ENCODE measurements at regions not wholly inside any gene's neighbourhood (a gene's known extent, or its start where the extent isn't known, plus 50 kb on each side); places are given as distances from the start of the nearest gene placed in this dataset.

DNA sequence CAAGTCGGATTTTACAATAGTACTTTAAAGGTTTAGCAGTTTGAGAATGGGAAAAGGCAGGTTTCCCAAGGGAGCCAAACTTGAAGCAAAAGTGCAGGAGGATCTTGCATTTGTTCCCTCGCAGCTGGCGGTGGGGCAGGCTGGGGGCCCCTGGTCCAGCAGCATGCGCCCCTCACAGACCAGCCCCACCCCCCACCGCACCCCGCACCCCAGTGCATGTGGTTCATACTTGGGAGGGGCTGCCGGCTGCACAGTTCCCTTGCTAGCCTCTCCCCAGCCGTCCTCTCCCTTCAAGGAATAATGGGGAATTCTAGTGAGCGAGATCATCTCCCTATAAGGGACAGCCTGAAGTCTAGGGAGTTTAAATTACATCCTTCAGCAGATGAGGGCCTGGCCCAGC lies 273.1 kb upstream of the IRX2 start:
- TF ChIP-seq RBBP5 (IDR thresholded peaks at IDR 0.05; ENCODE audit: borderline replicate concordance, low read depth, low read length) (no peak), USF2 (IDR thresholded peaks at IDR 0.05; ENCODE audit: low read length) (no peak), KDM5A (IDR thresholded peaks at IDR 0.05; ENCODE audit: low read length) (no peak), EGR1 (IDR thresholded peaks at IDR 0.05; ENCODE audit: borderline replicate concordance, low read depth, low read length) (no peak), ATF3 (IDR thresholded peaks at IDR 0.05; ENCODE audit: insufficient read depth, low read depth, low read length) (no peak), SAP30 (IDR thresholded peaks at IDR 0.05; ENCODE audit: insufficient read depth, insufficient replicate concordance, low read length) (no peak), SP2 (IDR thresholded peaks at IDR 0.05; ENCODE audit: low read length) (no peak), CBX8 (IDR thresholded peaks at IDR 0.05; ENCODE audit: borderline replicate concordance, low read depth, low read length) (no peak)
- H3K23ac ChIP-seq (ENCODE audit: insufficient read length) = no peak overlapping the region
- H2AFZ ChIP-seq (ENCODE audit: low read length) = no peak overlapping the region
- no peaks in the 10 kb centered on the region; a peak in 1 of 4 replicates for H3K9me3 ChIP-seq (ENCODE audit: insufficient read depth in 2 of 2, low read depth in 1 of 2, low read length in 1 of 2)
- no peaks in the 10 kb centered on the region for H3K36me3 ChIP-seq (ENCODE audit: control insufficient read depth in 2 of 4, insufficient read depth in 4 of 4, low read length in 3 of 4)
- H2BK120ac ChIP-seq (replicated peaks; ENCODE audit: low read depth, low read length) = no peak overlapping the region
- no peak overlapping the region for H2BK12ac ChIP-seq (ENCODE audit: low read depth, low read length)
- no peak overlapping the region for H4K5ac ChIP-seq (ENCODE audit: insufficient read length, low read depth, low read length)
- H3K4me3 ChIP-seq (ENCODE audit: extremely low read depth in 1 of 4, insufficient read depth in 2 of 4, low read depth in 3 of 4, low read length in 4 of 4) = no peak overlapping the region
- H4K8ac ChIP-seq (ENCODE audit: extremely low read depth, insufficient read depth, low read length) = no peak overlapping the region
- no peak overlapping the region for H2BK15ac ChIP-seq (ENCODE audit: low read length)
- FAIRE-seq (no peak), DNase-seq (ENCODE audit: low read depth in 1 of 2, low spot score in 2 of 2) (no peak)
- peaks cover 0 to 2% (median 0%) of the 10 kb centered on the region in 4 experiments; a peak in 2 of 7 replicates for H3K4me1 ChIP-seq (replicated peaks in 1 of 4; ENCODE audit: control insufficient read depth in 3 of 4, insufficient read depth in 4 of 4, low read length in 3 of 4)
- H3K79me1 ChIP-seq (ENCODE audit: low read depth, low read length) = no peaks in the 10 kb centered on the region
- CTCF ChIA-PET (ENCODE audit: partially characterized antibody) = interaction anchor here (0.6 kb wide), 1 partner anchor 182 kb away, joined by 3 read pairs; no protein-coding TSS in a partner anchor
- H3K79me2 ChIP-seq (ENCODE audit: control insufficient read depth in 1 of 2, insufficient read depth in 2 of 2, low read length in 2 of 2) = no peaks in the 10 kb centered on the region
- H3K9ac ChIP-seq (replicated peaks in 1 of 4; ENCODE audit: extremely low read depth in 1 of 4, low read depth in 3 of 4, low read length in 3 of 4) = no peak overlapping the region
- no peak overlapping the region for H3K27ac ChIP-seq (ENCODE audit: low read depth, low read length)
- H3K56ac ChIP-seq (replicated peaks; ENCODE audit: insufficient read length, low read depth, low read length) = no peak overlapping the region
- WGBS, 2 experiments (ENCODE audit: extremely low coverage in 1 of 2, insufficient coverage in 1 of 2, insufficient read length in 1 of 2, insufficient replicate concordance in 2 of 2, low coverage in 1 of 2, low lambda C conversion rate in 2 of 2, missing lambda C conversion rate in 1 of 2) = 82% methylated on average over 9 of the region's 9 CpGs; no CpG with 5 or more reads in 1 of the 2 experiments
- no peak overlapping the region for H3K4ac ChIP-seq (replicated peaks; ENCODE audit: insufficient read length, low read depth, low read length)
- H2BK5ac ChIP-seq (ENCODE audit: low read depth, low read length) = no peak overlapping the region
- no peaks in the 10 kb centered on the region for H4K20me1 ChIP-seq (replicated peaks in 1 of 2; ENCODE audit: control insufficient read depth in 1 of 2, insufficient read depth in 2 of 2, low read length in 2 of 2)
- H3K23me2 ChIP-seq (ENCODE audit: low read depth, low read length) = no peaks in the 10 kb centered on the region
- POLR2A ChIA-PET (ENCODE audit: partially characterized antibody) = no interaction called here
- no peak overlapping the region for H2BK20ac ChIP-seq (ENCODE audit: low read length)
- no peak overlapping the region for H3K18ac ChIP-seq (ENCODE audit: extremely low read depth, low read length)
- H4K91ac ChIP-seq (replicated peaks; ENCODE audit: insufficient read length, low read length) = no peak overlapping the region
- H3K14ac ChIP-seq (ENCODE audit: insufficient read length) = no peak overlapping the region
- no peak overlapping the region for H3K4me2 ChIP-seq (ENCODE audit: insufficient read depth in 1 of 2, low read depth in 2 of 2, low read length in 2 of 2)
- H3K27me3 ChIP-seq (replicated peaks in 1 of 4; ENCODE audit: control insufficient read depth in 3 of 4, extremely low read depth in 1 of 4, insufficient read depth in 3 of 4, low read length in 3 of 4) = no peaks in the 10 kb centered on the region
- H2AK5ac ChIP-seq (ENCODE audit: low read depth, low read length) = no peak overlapping the region
